HG03025 (cell line): ENCODE measurements at regions not wholly inside any gene's neighbourhood (a gene's known extent, or its start where the extent isn't known, plus 50 kb on each side); places are given as distances from the start of the nearest gene placed in this dataset.
A peak's percentile ranks its signal among the peaks of the same experiment; 100 is the strongest.
"Not testable (repeated sequence)": the region's sequence is repeated elsewhere in the genome, so short reads cannot be mapped to it uniquely, and the experiment has no call there.

Experiments
- ATAC-seq: cut with Tn5 transposase; IDR thresholded peaks from one replicate; pipeline ENCODE4 v1.9.1; 2021; ENCODE audit warnings: mild to moderate bottlenecking, moderate library complexity; ENCODE audit not compliant: unreplicated experiment, low FRiP score

GRCh38 chrX:27404366-27404765, 58.8 kb downstream of the PPP4R3C start:
- no peak for ATAC-seq

GRCh38 chrX:27399146-27399456, 64.0 kb downstream of the PPP4R3C start:
- no peak for ATAC-seq

- no peak for ATAC-seq
These were observed 71.5 kb downstream of the PPP4R3C start for GRCh38 chrX:27391623-27392022.

GRCh38 chrX:27381419-27381818, 81.7 kb downstream of the PPP4R3C start:
- ATAC-seq = no peak

- ATAC-seq = no peak
These were observed 82.8 kb downstream of the PPP4R3C start for GRCh38 chrX:27380163-27380845.

GRCh38 chrX:27354021-27354420, 109.1 kb downstream of the PPP4R3C start:
- ATAC-seq = no peak

GRCh38 chrX:27350476-27350875, 112.7 kb downstream of the PPP4R3C start:
- ATAC-seq = no peak

- ATAC-seq = peak; percentile 66
These were observed 126.6 kb downstream of the PPP4R3C start for GRCh38 chrX:27336466-27337091.

- ATAC-seq = no peak
These were observed 141.5 kb downstream of the PPP4R3C start for GRCh38 chrX:27321632-27322031.

GRCh38 chrX:27309406-27309805, 153.7 kb downstream of the PPP4R3C start:
- ATAC-seq = no peak

- ATAC-seq = no peak
These were observed 155.6 kb downstream of the PPP4R3C start for GRCh38 chrX:27307546-27307945.

- ATAC-seq = not testable (repeated sequence)
These were observed 170.6 kb downstream of the PPP4R3C start for GRCh38 chrX:27292552-27292951.

- no peak for ATAC-seq
These were observed 186.4 kb downstream of the PPP4R3C start for GRCh38 chrX:27276751-27277150.

GRCh38 chrX:27254656-27255055, 208.5 kb downstream of the PPP4R3C start:
- no peak for ATAC-seq

- no peak for ATAC-seq
These were observed 211.8 kb downstream of the PPP4R3C start for GRCh38 chrX:27251369-27251768.

- ATAC-seq = no peak
These were observed 220.6 kb downstream of the PPP4R3C start for GRCh38 chrX:27242581-27242980.

GRCh38 chrX:27241981-27242380, 221.2 kb downstream of the PPP4R3C start:
- no peak for ATAC-seq

GRCh38 chrX:27240042-27240441, 223.1 kb downstream of the PPP4R3C start:
- ATAC-seq = not testable (repeated sequence)

GRCh38 chrX:27236681-27237080, 226.5 kb downstream of the PPP4R3C start:
- ATAC-seq = no peak

GRCh38 chrX:27229721-27230120, 233.4 kb downstream of the PPP4R3C start:
- ATAC-seq = no peak

GRCh38 chrX:27222661-27223060, 240.5 kb downstream of the PPP4R3C start:
- ATAC-seq = no peak

- peak; percentile 66 for ATAC-seq
These were observed 276.5 kb downstream of the PPP4R3C start for GRCh38 chrX:27186671-27187070.
